ENCODE measurements at regions not wholly inside any gene's neighbourhood (a gene's known extent, or its start where the extent isn't known, plus 50 kb on each side); places are given as distances from the start of the nearest gene placed in this dataset.

DNA sequence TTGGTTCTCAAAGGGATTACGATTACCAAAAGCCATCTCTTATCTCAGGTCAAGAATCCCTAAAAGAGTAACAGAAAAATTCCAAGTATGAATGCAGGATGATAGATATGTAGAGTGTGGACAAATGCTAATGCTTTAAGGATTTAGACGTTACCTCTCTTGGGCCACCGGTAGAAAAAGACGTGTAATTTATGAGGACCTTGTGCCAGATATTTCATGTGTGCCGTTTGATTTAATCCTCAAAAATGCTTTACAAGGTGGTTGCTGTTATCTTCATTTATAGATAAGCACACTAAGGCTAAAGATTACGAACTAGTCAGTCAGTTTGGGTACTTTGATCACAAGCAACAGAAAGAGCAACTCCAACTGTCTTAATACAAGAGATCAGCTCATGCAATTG is 370.8 kb upstream of the JAG1 start:
- TF ChIP-seq, protein P1, sequence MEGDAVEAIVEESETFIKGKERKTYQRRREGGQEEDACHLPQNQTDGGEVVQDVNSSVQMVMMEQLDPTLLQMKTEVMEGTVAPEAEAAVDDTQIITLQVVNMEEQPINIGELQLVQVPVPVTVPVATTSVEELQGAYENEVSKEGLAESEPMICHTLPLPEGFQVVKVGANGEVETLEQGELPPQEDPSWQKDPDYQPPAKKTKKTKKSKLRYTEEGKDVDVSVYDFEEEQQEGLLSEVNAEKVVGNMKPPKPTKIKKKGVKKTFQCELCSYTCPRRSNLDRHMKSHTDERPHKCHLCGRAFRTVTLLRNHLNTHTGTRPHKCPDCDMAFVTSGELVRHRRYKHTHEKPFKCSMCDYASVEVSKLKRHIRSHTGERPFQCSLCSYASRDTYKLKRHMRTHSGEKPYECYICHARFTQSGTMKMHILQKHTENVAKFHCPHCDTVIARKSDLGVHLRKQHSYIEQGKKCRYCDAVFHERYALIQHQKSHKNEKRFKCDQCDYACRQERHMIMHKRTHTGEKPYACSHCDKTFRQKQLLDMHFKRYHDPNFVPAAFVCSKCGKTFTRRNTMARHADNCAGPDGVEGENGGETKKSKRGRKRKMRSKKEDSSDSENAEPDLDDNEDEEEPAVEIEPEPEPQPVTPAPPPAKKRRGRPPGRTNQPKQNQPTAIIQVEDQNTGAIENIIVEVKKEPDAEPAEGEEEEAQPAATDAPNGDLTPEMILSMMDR (IDR thresholded peaks at IDR 0.05; ENCODE audit: insufficient read depth, low read depth, low read length): no peak
- no peak for TF ChIP-seq EZH2 (IDR thresholded peaks at IDR 0.05; ENCODE audit: insufficient read depth, low read length)
